OCI-LY7 (cell line): ENCODE measurements at regions not wholly inside any gene's neighbourhood (a gene's known extent, or its start where the extent isn't known, plus 50 kb on each side); places are given as distances from the start of the nearest gene placed in this dataset.

ENCODE experiments used
- CTCF ChIP-seq: fragments of 200-600 bp; sonication (generic); conservative IDR thresholded peaks from 2 replicates; pipeline ENCODE4 v1.5.1; 2014; ENCODE audit warnings: mild to moderate bottlenecking, antibody characterized with exemption, low read length, moderate library complexity, mixed read lengths
- EZH2phosphoT487 ChIP-seq: fragments of 200-600 bp; sonication (generic); IDR thresholded peaks from 2 replicates; pipeline ENCODE4 v1.6.1; 2018; ENCODE audit warnings: low read depth, borderline replicate concordance, mild to moderate bottlenecking, mixed run types, antibody characterized with exemption, low read length, moderate library complexity, mixed read lengths

- TF ChIP-seq CTCF (no peak), EZH2phosphoT487 (no peak)
These were observed 56.4 kb upstream of the PLAC8 start for GRCh38 chr4:83170952-83171399.
